ENCODE measurements at regions not wholly inside any gene's neighbourhood (a gene's known extent, or its start where the extent isn't known, plus 50 kb on each side); places are given as distances from the start of the nearest gene placed in this dataset.

- Histone ChIP-seq H3K9me3 (ENCODE audit: control insufficient read depth in 1 of 2, low read length in 2 of 2) (no peaks in the 10 kb centered on the region), H3K27me3 (ENCODE audit: control insufficient read depth in 1 of 2, insufficient read depth in 2 of 2, low read length in 2 of 2) (no peaks in the 10 kb centered on the region), H3K9ac (ENCODE audit: low read depth in 1 of 2, low read length in 2 of 2) (no peak overlapping the region), H3K27ac (ENCODE audit: low read depth, low read length) (no peak overlapping the region), H3K4me3 (ENCODE audit: low read depth in 1 of 2, low read length in 2 of 2) (no peak overlapping the region), H3K4me1 (ENCODE audit: control insufficient read depth in 1 of 2, insufficient read depth in 2 of 2, low read length in 2 of 2) (no peaks in the 10 kb centered on the region), H3K36me3 (ENCODE audit: control insufficient read depth in 1 of 2, insufficient read depth in 2 of 2, low read length in 2 of 2) (no peaks in the 10 kb centered on the region)
These were observed 276.1 kb upstream of the BTG1 start for GRCh38 chr12:92421701-92422100.

- no peak overlapping the region for H3K4me3 ChIP-seq (ENCODE audit: low read depth in 1 of 2, low read length in 2 of 2)
- H3K27ac ChIP-seq (ENCODE audit: low read depth, low read length): no peak overlapping the region
- no peaks in the 10 kb centered on the region for H3K9me3 ChIP-seq (ENCODE audit: control insufficient read depth in 1 of 2, low read length in 2 of 2)
These were observed 275.4 kb upstream of the BTG1 start for GRCh38 chr12:92421042-92421441.

GRCh38 chr12:92419201-92419600, 273.6 kb upstream of the BTG1 start:
- peaks cover 0 to 7% of the 10 kb centered on the region in 2 donors for H3K4me1 ChIP-seq (ENCODE audit: control insufficient read depth in 1 of 2, insufficient read depth in 2 of 2, low read length in 2 of 2)
- no peak overlapping the region for H3K9ac ChIP-seq (ENCODE audit: low read depth in 1 of 2, low read length in 2 of 2)
- no peak overlapping the region for H3K4me3 ChIP-seq (ENCODE audit: low read depth in 1 of 2, low read length in 2 of 2)
- H3K27me3 ChIP-seq (ENCODE audit: control insufficient read depth in 1 of 2, insufficient read depth in 2 of 2, low read length in 2 of 2): no peaks in the 10 kb centered on the region
- H3K9me3 ChIP-seq (ENCODE audit: control insufficient read depth in 1 of 2, low read length in 2 of 2): no peaks in the 10 kb centered on the region
- H3K27ac ChIP-seq (ENCODE audit: low read depth, low read length): no peak overlapping the region
- no peaks in the 10 kb centered on the region for H3K36me3 ChIP-seq (ENCODE audit: control insufficient read depth in 1 of 2, insufficient read depth in 2 of 2, low read length in 2 of 2)

More at GRCh38 chr12:92421042-92421441, 275.4 kb upstream of the BTG1 start:
- no peaks in the 10 kb centered on the region for H3K27me3 ChIP-seq (ENCODE audit: control insufficient read depth in 1 of 2, insufficient read depth in 2 of 2, low read length in 2 of 2)
- H3K36me3 ChIP-seq (ENCODE audit: control insufficient read depth in 1 of 2, insufficient read depth in 2 of 2, low read length in 2 of 2): no peaks in the 10 kb centered on the region
- no peak overlapping the region for H3K9ac ChIP-seq (ENCODE audit: low read depth in 1 of 2, low read length in 2 of 2)
- H3K4me1 ChIP-seq (ENCODE audit: control insufficient read depth in 1 of 2, insufficient read depth in 2 of 2, low read length in 2 of 2): no peaks in the 10 kb centered on the region

DNA sequence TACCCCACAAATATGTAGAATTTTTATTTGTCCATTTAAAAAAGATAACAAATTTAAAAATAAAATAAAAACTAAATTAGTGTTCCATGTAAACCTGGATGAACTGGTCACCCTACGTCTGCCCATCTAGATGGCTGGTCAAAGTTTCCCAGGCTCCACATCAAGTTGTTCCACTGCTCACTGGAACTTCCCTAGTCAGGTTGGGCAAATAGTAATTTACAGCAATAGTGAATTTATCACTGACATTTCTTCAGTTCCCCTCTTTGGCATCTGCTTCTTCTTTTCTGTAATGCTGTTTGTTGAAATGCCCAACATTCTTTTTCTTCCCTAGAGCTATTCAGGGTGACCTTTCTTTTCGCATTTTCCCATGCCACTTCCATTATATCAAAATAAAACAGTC, 272.7 kb upstream of the BTG1 start:
- H3K9me3 ChIP-seq (ENCODE audit: control insufficient read depth in 1 of 2, low read length in 2 of 2): no peaks in the 10 kb centered on the region
- no peaks in the 10 kb centered on the region for H3K36me3 ChIP-seq (ENCODE audit: control insufficient read depth in 1 of 2, insufficient read depth in 2 of 2, low read length in 2 of 2)
- H3K4me1 ChIP-seq (ENCODE audit: control insufficient read depth in 1 of 2, insufficient read depth in 2 of 2, low read length in 2 of 2): peaks cover 0 to 9% of the 10 kb centered on the region in 2 donors
- H3K27me3 ChIP-seq (ENCODE audit: control insufficient read depth in 1 of 2, insufficient read depth in 2 of 2, low read length in 2 of 2): no peaks in the 10 kb centered on the region
- no peak overlapping the region for H3K4me3 ChIP-seq (ENCODE audit: low read depth in 1 of 2, low read length in 2 of 2)
- H3K9ac ChIP-seq (ENCODE audit: low read depth in 1 of 2, low read length in 2 of 2): no peak overlapping the region
- H3K27ac ChIP-seq (ENCODE audit: low read depth, low read length): no peak overlapping the region

DNA sequence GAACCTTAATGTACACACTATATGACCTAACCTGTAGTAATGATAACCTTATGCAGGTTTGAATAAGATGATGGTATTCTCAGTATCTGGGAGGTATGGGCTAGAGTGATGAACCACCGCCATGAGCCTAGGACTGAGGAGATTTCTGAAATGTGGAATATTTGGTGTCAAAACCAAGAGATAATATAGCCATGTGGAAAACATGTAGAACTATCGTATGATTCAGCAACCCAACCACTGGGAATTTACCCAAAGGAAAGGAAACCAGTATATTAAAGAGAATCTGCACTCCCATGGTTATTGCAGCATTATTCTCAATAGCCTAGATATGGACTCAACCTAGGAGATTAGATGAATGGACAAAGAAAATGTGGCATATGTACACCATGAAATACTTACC, 271.7 kb upstream of the BTG1 start:
- Histone ChIP-seq H3K27ac (ENCODE audit: low read depth, low read length) (no peak overlapping the region), H3K9ac (ENCODE audit: low read depth in 1 of 2, low read length in 2 of 2) (no peak overlapping the region), H3K4me1 (ENCODE audit: control insufficient read depth in 1 of 2, insufficient read depth in 2 of 2, low read length in 2 of 2) (peaks cover 0 to 9% of the 10 kb centered on the region in 2 donors), H3K36me3 (ENCODE audit: control insufficient read depth in 1 of 2, insufficient read depth in 2 of 2, low read length in 2 of 2) (no peaks in the 10 kb centered on the region), H3K4me3 (ENCODE audit: low read depth in 1 of 2, low read length in 2 of 2) (no peak overlapping the region), H3K27me3 (ENCODE audit: control insufficient read depth in 1 of 2, insufficient read depth in 2 of 2, low read length in 2 of 2) (no peaks in the 10 kb centered on the region), H3K9me3 (ENCODE audit: control insufficient read depth in 1 of 2, low read length in 2 of 2) (no peaks in the 10 kb centered on the region)

- H3K27me3 ChIP-seq (ENCODE audit: control insufficient read depth in 1 of 2, insufficient read depth in 2 of 2, low read length in 2 of 2): no peaks in the 10 kb centered on the region
- H3K4me3 ChIP-seq (ENCODE audit: low read depth in 1 of 2, low read length in 2 of 2): no peak overlapping the region
- H3K27ac ChIP-seq (ENCODE audit: low read depth, low read length): no peak overlapping the region
- no peaks in the 10 kb centered on the region for H3K9me3 ChIP-seq (ENCODE audit: control insufficient read depth in 1 of 2, low read length in 2 of 2)
- H3K36me3 ChIP-seq (ENCODE audit: control insufficient read depth in 1 of 2, insufficient read depth in 2 of 2, low read length in 2 of 2): no peaks in the 10 kb centered on the region
- H3K9ac ChIP-seq (ENCODE audit: low read depth in 1 of 2, low read length in 2 of 2): no peak overlapping the region
- peaks cover 0 to 9% of the 10 kb centered on the region in 2 donors for H3K4me1 ChIP-seq (ENCODE audit: control insufficient read depth in 1 of 2, insufficient read depth in 2 of 2, low read length in 2 of 2)
These were observed 270.8 kb upstream of the BTG1 start for GRCh38 chr12:92416385-92416812.

- H3K4me1 ChIP-seq (ENCODE audit: control insufficient read depth in 1 of 2, insufficient read depth in 2 of 2, low read length in 2 of 2): peaks cover 0 to 9% of the 10 kb centered on the region in 2 donors
- H3K9me3 ChIP-seq (ENCODE audit: control insufficient read depth in 1 of 2, low read length in 2 of 2): no peaks in the 10 kb centered on the region
- no peak overlapping the region for H3K9ac ChIP-seq (ENCODE audit: low read depth in 1 of 2, low read length in 2 of 2)
- H3K27ac ChIP-seq (ENCODE audit: low read depth, low read length): no peak overlapping the region
- H3K36me3 ChIP-seq (ENCODE audit: control insufficient read depth in 1 of 2, insufficient read depth in 2 of 2, low read length in 2 of 2): no peaks in the 10 kb centered on the region
- no peaks in the 10 kb centered on the region for H3K27me3 ChIP-seq (ENCODE audit: control insufficient read depth in 1 of 2, insufficient read depth in 2 of 2, low read length in 2 of 2)
- H3K4me3 ChIP-seq (ENCODE audit: low read depth in 1 of 2, low read length in 2 of 2): no peak overlapping the region
These were observed 268.8 kb upstream of the BTG1 start for GRCh38 chr12:92414170-92415070.

DNA sequence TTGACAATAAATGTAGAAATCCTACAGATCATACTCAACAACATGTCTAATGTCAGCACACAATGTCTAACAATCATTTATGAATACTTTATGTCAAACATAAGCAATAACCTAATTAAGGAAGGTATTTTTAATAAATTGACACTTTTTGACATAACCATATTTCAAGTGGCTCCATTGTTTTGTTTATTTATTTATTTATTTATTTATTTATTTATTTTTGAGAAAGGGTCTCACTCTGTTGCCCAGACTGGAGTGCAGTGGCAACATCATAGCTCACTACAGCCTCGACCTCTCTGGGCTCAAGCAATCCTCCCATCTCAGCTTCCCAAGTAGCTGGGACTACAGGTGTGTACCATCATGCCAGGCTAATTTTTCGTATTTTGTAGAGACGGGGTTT, 267.6 kb upstream of the BTG1 start:
- no peak overlapping the region for H3K4me3 ChIP-seq (ENCODE audit: low read depth in 1 of 2, low read length in 2 of 2)
- H3K27ac ChIP-seq (ENCODE audit: low read depth, low read length): no peak overlapping the region
- H3K4me1 ChIP-seq (ENCODE audit: control insufficient read depth in 1 of 2, insufficient read depth in 2 of 2, low read length in 2 of 2): peaks cover 0 to 9% of the 10 kb centered on the region in 2 donors
- H3K9me3 ChIP-seq (ENCODE audit: control insufficient read depth in 1 of 2, low read length in 2 of 2): peaks cover 0 to under 1% of the 10 kb centered on the region in 2 donors
- no peak overlapping the region for H3K9ac ChIP-seq (ENCODE audit: low read depth in 1 of 2, low read length in 2 of 2)
- no peaks in the 10 kb centered on the region for H3K27me3 ChIP-seq (ENCODE audit: control insufficient read depth in 1 of 2, insufficient read depth in 2 of 2, low read length in 2 of 2)
- no peaks in the 10 kb centered on the region for H3K36me3 ChIP-seq (ENCODE audit: control insufficient read depth in 1 of 2, insufficient read depth in 2 of 2, low read length in 2 of 2)

DNA sequence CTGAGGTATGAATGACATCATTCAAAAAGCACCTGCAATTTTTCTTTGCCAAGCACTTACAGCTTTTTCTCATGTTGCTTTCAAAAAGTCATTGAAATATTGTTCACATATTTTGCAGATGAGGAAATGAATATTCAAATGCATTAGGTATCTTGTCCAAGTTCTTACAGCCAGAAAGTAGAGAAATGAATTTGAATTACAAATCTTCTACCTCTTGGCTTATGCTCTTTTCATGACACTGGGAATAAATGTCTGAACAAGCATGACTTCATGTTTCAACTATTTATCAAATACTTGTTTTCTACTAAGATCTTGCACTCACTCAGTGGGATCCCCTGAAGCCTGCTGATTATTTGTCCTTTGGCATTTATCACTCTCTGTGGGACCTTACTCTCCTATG, 267.2 kb upstream of the BTG1 start:
- Histone ChIP-seq H3K4me3 (ENCODE audit: low read depth in 1 of 2, low read length in 2 of 2) (no peak overlapping the region), H3K36me3 (ENCODE audit: control insufficient read depth in 1 of 2, insufficient read depth in 2 of 2, low read length in 2 of 2) (no peaks in the 10 kb centered on the region), H3K4me1 (ENCODE audit: control insufficient read depth in 1 of 2, insufficient read depth in 2 of 2, low read length in 2 of 2) (peaks cover 0 to 9% of the 10 kb centered on the region in 2 donors), H3K9ac (ENCODE audit: low read depth in 1 of 2, low read length in 2 of 2) (no peak overlapping the region), H3K27me3 (ENCODE audit: control insufficient read depth in 1 of 2, insufficient read depth in 2 of 2, low read length in 2 of 2) (no peaks in the 10 kb centered on the region), H3K27ac (ENCODE audit: low read depth, low read length) (no peak overlapping the region), H3K9me3 (ENCODE audit: control insufficient read depth in 1 of 2, low read length in 2 of 2) (peaks cover 0 to 5% of the 10 kb centered on the region in 2 donors)

DNA sequence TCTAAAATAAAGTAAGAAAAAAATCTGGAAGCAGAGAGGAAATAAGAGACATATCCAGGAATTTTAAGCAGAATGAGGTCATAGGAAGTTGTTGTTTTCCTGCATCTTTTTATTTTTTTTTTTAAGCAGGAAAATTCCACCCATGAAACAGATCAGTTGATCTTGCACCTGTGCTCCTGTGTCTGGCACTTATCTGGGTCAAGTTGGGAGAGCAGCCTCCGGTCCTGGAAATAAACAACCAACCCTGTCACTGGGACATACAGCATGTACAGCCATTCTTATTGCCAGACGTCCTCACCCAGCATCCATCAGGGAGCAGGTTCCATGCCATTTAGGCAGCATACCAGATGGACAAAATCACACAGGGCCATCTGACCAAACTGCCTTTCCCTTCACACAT, 266.0 kb upstream of the BTG1 start:
- Histone ChIP-seq H3K27me3 (ENCODE audit: control insufficient read depth in 1 of 2, insufficient read depth in 2 of 2, low read length in 2 of 2) (no peaks in the 10 kb centered on the region), H3K9me3 (ENCODE audit: control insufficient read depth in 1 of 2, low read length in 2 of 2) (peaks cover 0 to 5% of the 10 kb centered on the region in 2 donors), H3K4me1 (ENCODE audit: control insufficient read depth in 1 of 2, insufficient read depth in 2 of 2, low read length in 2 of 2) (peaks cover 0 to 9% of the 10 kb centered on the region in 2 donors), H3K27ac (ENCODE audit: low read depth, low read length) (no peak overlapping the region), H3K36me3 (ENCODE audit: control insufficient read depth in 1 of 2, insufficient read depth in 2 of 2, low read length in 2 of 2) (no peaks in the 10 kb centered on the region), H3K4me3 (ENCODE audit: low read depth in 1 of 2, low read length in 2 of 2) (no peak overlapping the region), H3K9ac (ENCODE audit: low read depth in 1 of 2, low read length in 2 of 2) (no peak overlapping the region)

All from duodenal mucosa (tissue), 2 donors.